ENCODE measurements at regions not wholly inside any gene's neighbourhood (a gene's known extent, or its start where the extent isn't known, plus 50 kb on each side); places are given as distances from the start of the nearest gene placed in this dataset.
"Not testable (repeated sequence)": the region's sequence is repeated elsewhere in the genome, so short reads cannot be mapped to it uniquely, and the experiment has no call there.

DNA sequence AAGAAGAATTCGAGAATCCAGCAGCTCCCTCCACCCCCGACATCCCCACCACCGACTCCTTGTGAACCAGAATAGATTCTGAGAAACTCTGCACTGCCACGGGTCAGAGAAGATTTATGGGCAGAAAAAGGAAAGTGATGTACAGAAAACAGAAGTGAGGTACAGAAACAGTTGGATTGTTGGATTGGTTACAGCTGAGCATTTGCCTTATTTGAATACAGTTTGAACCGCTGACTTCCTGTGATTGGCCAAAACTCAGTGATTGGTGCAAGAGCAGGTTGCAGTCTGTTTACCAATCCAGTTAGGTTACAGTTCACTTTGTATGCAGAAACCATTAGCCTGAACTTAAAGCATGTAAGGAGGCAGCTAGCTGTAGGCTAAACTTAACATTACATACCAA is 131.2 kb upstream of the HDDC2 start:
- no peak for DNase-seq

- no peak for DNase-seq
Measured at GRCh38 chr6:125434760-125435159, 133.0 kb upstream of the HDDC2 start.

DNA sequence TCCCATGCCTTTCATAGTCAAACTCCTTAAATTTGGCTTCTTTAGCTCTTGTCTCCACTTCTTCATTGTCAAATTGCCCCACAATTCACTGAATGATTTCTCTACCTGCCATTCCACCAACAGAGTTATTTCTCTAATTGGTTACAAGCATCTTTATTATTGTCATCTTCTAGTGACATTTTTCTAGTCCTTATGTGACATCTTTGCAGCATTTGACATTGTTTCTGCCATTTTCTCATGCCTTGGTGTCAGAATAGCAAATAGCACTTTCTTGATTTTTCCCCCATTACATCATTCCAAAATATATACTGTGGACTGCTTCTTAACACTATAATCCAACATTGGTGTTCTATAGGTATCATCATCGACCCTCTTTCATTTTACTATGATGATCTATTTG is 137.7 kb upstream of the HDDC2 start:
- DNase-seq, result no peak

DNA sequence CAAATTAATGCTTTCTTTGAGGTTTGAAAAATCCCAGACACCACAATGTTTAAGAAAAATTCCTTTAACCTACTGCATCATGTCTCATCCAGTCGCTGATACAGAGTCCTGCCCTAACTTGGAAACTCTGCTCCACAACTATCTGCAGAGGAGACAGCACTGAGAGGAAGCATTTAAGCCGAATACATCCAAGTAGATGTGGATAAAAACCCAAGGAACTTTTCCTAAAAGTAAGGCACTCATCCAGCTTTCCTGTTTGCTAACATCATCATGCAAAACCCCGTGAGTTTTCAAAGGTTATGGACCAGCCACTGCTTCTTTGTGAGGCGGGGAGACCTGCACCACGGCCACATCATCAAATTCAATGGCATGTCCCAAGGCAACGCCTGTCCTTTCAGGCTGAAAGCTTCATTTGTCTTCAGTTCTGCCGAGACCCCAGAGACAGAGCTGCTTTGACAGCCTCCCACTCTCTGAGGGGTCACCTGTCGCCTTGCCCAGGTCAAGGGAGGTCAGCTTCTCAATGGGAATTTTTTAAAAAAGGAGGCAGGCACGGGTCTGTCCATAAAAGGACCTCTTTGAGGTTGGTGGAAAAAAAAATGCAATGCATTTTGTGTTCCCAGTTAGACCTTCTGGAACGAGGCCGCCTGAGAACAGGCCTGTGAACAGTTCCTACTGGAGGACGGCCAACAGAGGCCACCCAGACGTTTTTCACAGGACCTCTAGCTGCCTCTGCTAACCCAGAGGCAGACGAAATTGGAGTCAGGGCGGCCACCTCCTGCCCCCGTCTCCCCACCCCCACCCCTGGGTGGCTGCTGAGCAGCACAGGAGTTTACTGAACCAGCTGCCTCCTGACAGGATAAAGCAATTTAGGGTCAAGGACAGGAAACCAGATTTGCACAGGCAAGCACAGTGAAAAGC is 142.5 kb upstream of the HDDC2 start:
- peak; percentile 54 for DNase-seq

GRCh38 chr6:125445054-125445453 is 143.3 kb upstream of the HDDC2 start:
- no peak for DNase-seq

DNA sequence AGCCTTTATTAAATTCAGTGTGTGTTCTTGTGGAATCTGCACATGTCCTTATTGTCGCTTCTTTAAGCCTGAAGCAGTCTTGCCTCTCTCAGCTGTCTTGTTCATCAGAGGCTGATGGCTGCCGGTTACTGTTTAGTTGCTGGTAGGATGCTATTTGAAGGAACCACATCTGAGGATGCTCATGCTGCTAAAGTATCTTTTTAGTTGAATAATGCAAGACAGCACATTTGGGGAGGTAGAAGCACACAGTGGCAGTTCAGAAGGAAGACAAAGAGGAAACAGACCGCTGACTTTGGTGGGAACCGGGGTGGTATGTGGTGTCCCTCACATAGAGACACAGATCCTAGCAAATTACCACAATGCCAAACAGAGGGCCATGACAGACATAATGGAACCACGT is 144.2 kb upstream of the HDDC2 start:
- DNase-seq, result no peak

DNA sequence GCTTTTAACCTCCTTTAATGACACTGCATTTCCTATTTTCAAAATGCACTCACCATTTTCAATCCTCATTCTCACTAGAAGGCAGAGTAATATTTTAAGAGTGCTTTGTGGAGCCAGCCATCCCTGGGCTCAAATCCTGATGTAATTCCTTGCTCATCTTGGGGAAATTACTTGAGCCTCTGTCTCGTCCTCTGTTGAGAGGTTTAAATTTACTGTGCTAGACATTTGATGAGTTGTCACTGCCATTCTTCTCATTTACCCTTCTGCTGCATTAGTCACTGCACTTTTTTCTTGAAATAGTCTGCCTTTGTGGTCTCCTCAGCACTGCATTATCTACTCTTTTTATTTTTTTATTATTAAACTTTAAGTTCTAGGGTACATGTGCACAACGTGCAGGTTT is 150.0 kb upstream of the HDDC2 start:
- no peak for DNase-seq

GRCh38 chr6:125453516-125453915 is 151.7 kb upstream of the HDDC2 start:
- DNase-seq, result no peak

DNA sequence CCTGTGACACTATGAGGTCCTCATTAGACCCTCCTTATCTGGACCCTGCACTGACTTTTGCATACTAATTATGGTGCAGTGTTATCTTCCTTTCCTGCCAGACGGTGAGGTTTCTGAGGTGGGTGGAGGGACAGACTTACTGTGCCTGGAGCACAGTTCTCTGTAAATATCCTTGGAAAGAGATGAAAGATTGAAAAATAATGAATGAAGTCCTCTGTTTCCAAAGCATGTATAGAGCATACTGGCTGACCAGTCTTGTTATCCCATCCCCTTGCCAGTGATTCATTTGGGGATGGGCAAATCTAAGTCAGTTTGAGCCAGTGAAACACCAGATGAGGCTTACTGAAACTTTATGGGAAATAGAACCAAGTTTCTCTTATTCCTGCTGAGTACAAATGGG is 152.6 kb upstream of the HDDC2 start:
- no peak for DNase-seq

GRCh38 chr6:125458493-125458892 is 156.7 kb upstream of the HDDC2 start:
- DNase-seq, result not testable (repeated sequence)

- not testable (repeated sequence) for DNase-seq
Measured at GRCh38 chr6:125465332-125465731, 163.6 kb upstream of the HDDC2 start.

- DNase-seq, result no peak
Measured at GRCh38 chr6:125469915-125470314, 168.1 kb upstream of the HDDC2 start.

- no peak for DNase-seq
Measured at GRCh38 chr6:125471667-125472066, 169.9 kb upstream of the HDDC2 start.

- DNase-seq, result no peak
Measured at GRCh38 chr6:125474061-125474460, 172.3 kb upstream of the HDDC2 start.

DNA sequence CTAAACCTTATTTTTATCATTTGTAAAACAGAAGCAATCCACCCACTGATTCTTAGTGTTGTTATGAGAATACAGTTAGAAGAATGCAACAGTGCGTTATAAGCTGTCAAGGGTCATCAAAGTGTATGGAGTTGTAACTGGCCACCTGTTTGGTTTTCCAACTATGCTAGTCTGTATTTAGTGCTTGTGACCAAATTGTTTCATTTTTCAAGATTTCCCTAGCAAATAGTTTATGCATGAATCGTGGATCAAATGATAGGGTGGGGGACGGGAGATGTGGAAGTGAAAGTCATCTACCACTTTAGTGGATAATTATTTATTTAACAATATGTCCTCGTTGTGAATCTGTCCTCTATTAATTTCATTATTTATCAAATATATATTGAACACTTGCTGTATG is 175.4 kb upstream of the HDDC2 start:
- DNase-seq, result no peak

GRCh38 chr6:125477844-125478243 is 176.1 kb upstream of the HDDC2 start:
- no peak for DNase-seq

- DNase-seq, result no peak
Measured at GRCh38 chr6:125480146-125480545, 178.4 kb upstream of the HDDC2 start.

DNA sequence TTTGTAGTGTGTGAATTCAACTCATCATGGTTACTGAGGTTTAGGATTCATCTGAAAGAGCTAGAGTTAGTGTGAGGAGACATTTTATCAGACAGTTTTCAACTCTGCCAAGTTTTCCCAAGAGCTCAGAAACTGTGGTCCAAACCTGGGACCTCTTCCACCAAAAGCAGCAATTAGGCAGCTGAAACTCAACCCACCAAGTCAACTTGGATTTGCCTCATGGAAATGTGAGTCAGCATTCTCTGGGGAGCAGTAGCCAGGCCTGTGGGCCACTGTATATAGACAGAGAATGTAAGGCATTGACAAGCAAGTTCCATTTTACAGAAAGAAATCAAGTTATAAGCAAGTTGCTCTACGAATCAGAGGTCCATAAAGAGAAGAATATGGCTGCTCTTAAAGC is 178.8 kb upstream of the HDDC2 start:
- DNase-seq, result no peak

GRCh38 chr6:125481056-125481455 is 179.3 kb upstream of the HDDC2 start:
- no peak for DNase-seq

GRCh38 chr6:125485757-125486156 is 184.0 kb upstream of the HDDC2 start:
- DNase-seq, result no peak

- no peak for DNase-seq
Measured at GRCh38 chr6:125486881-125487280, 185.1 kb upstream of the HDDC2 start.

DNA sequence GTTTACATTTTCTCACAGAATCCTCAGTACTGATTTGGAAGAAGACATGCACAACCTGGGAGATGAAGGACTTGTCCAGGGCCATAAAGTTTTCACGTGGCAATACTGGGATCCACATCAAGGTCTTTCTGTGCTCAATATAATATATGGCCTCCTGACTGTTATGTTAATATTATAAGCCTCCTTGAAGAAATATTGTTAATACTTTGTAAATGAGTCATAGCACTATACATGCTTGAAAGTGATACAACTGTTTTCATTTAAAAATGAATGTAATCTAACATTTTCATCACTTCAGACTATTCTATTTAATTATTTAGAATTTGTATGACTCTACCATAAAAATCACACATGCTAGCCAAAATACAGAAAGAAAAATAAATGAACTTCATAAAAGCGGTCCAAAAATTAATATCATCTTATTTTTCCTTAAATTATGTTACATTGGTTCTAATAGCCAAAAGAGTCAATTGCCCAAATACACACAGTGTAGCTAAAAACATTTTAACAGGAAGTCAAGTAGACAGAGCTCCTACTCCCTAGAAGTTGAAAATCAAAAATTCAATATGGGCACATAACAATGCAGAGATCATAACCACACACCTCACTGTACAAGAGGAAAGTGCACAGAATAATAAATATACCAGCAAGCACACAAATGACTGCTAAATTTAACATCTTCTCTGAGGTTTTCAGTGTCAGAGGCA is 188.0 kb upstream of the HDDC2 start:
- DNase-seq, result no peak

DNA sequence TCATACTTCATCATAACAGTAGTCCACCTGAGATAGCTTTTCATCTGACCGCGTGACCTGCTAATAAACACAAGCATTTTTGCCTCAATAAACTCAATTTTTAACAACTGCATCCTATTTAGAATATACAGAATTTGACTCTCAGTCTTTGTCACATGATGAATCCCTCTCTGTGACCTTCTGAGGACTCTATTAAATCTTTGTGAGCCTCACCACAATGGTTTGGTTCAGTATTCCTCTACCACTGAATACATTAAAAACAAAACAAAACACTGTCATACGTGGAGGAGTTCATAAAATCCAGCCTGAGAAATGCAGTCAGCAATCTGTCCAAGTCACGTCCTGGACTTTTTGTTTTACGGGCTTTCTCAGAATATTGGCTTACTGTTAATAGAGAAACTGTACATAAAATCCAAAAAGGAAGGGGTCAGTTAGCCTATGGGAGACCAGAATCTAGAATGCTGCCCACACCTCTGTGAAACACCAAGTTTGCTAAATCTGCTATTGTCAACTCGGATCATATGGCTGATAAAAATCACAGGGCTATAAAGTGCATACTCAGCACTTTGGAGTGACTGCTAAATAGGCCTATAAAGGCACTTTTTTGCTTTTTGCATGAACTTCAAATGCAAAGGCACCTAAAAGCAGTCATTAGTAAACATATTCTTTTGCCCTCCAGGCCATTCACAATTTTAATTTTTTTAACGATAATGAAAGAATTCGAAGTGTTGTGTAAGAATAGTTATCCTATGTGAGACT is 190.3 kb upstream of the HDDC2 start:
- no peak for DNase-seq

Measured in tongue (tissue), 1 donor.